8988T (cell line): ENCODE measurements at regions not wholly inside any gene's neighbourhood (a gene's known extent, or its start where the extent isn't known, plus 50 kb on each side); places are given as distances from the start of the nearest gene placed in this dataset.
"Not testable (repeated sequence)": the region's sequence is repeated elsewhere in the genome, so short reads cannot be mapped to it uniquely, and the experiment has no call there.

Experiments
- DNase-seq: peaks from one replicate; pipeline ENCODE4 v3.0.0; 2011

- DNase-seq, result no peak
These were observed 220.0 kb upstream of the MBL2 start for GRCh38 chr10:52992567-52992966.

GRCh38 chr10:52988923-52989322 lies 216.3 kb upstream of the MBL2 start:
- DNase-seq, result no peak

- DNase-seq, result no peak
These were observed 213.5 kb upstream of the MBL2 start for GRCh38 chr10:52986125-52986524.

GRCh38 chr10:52984169-52984568 lies 211.6 kb upstream of the MBL2 start:
- DNase-seq, result no peak

- no peak for DNase-seq
These were observed 206.9 kb upstream of the MBL2 start for GRCh38 chr10:52979295-52979990.

GRCh38 chr10:52977581-52977980 lies 205.0 kb upstream of the MBL2 start:
- DNase-seq, result no peak

- no peak for DNase-seq
These were observed 195.5 kb upstream of the MBL2 start for GRCh38 chr10:52967806-52968795.

GRCh38 chr10:52966904-52967303 lies 194.3 kb upstream of the MBL2 start:
- DNase-seq, result no peak

- DNase-seq, result no peak
These were observed 193.4 kb upstream of the MBL2 start for GRCh38 chr10:52965938-52966401.

- no peak for DNase-seq
These were observed 192.9 kb upstream of the MBL2 start for GRCh38 chr10:52965509-52965908.

GRCh38 chr10:52961323-52961722 lies 188.7 kb upstream of the MBL2 start:
- no peak for DNase-seq

- DNase-seq, result no peak
These were observed 187.2 kb upstream of the MBL2 start for GRCh38 chr10:52959810-52960209.

GRCh38 chr10:52956861-52957260 lies 184.3 kb upstream of the MBL2 start:
- DNase-seq, result no peak

- DNase-seq, result no peak
These were observed 183.9 kb upstream of the MBL2 start for GRCh38 chr10:52956461-52956860.

GRCh38 chr10:52955337-52955736 lies 182.8 kb upstream of the MBL2 start:
- no peak for DNase-seq

GRCh38 chr10:52954407-52954806 lies 181.8 kb upstream of the MBL2 start:
- DNase-seq, result no peak

- no peak for DNase-seq
These were observed 179.9 kb upstream of the MBL2 start for GRCh38 chr10:52952391-52953055.

- no peak for DNase-seq
These were observed 179.2 kb upstream of the MBL2 start for GRCh38 chr10:52951824-52952223.

GRCh38 chr10:52950578-52950977 lies 178.0 kb upstream of the MBL2 start:
- DNase-seq, result no peak

GRCh38 chr10:52949899-52950298 lies 177.3 kb upstream of the MBL2 start:
- no peak for DNase-seq

GRCh38 chr10:52946486-52946885 lies 173.9 kb upstream of the MBL2 start:
- DNase-seq, result no peak

GRCh38 chr10:52945521-52945920 lies 172.9 kb upstream of the MBL2 start:
- DNase-seq, result not testable (repeated sequence)

GRCh38 chr10:52940921-52941320 lies 168.3 kb upstream of the MBL2 start:
- no peak for DNase-seq
